SK-MEL-5 (cell line): ENCODE measurements at regions not wholly inside any gene's neighbourhood (a gene's known extent, or its start where the extent isn't known, plus 50 kb on each side); places are given as distances from the start of the nearest gene placed in this dataset.

ENCODE experiments used
- DNase-seq: peaks from one replicate; pipeline ENCODE4 v3.0.0-alpha.2; 2016; ENCODE audit warnings: low read depth, low spot score
- in situ Hi-C: cut with HindIII; loops from 2 replicates; pipeline ENCODE4 v1.10.0; 2016; ENCODE audit warnings: low sequenced_read_pairs, high pct_unique_total_duplicates, low pct_unique_long_range_greater_than_20kb
- small RNA-seq, 2 experiments: library from RNA; depleted of rRNA; stranded (forward); fragments of <200 nt; gene quantifications; one replicate each; pipeline ENCODE3, GENCODE V24; 2014

- in situ Hi-C loops: no loop called here
- DNase-seq: no peak
Observed at GRCh38 chr10:29238523-29239135, 50.2 kb upstream of the LYZL1 start.

Small RNA genes lying in the stretch of these regions (small RNA-seq; reads per million reads assigned to genes)
- gene AL355376.1 (0 reads per million in 2 experiments), gene AL355376.2 (0 to 0.05 reads per million in 2 experiments), gene RNA5SP308 (0.17 to 0.96 reads per million in 2 experiments), gene RNU6-270P (0 reads per million in 2 experiments)
